Adipocyte (in vitro differentiated cells): ENCODE measurements at regions not wholly inside any gene's neighbourhood (a gene's known extent, or its start where the extent isn't known, plus 50 kb on each side); places are given as distances from the start of the nearest gene placed in this dataset.
"Not testable (repeated sequence)": the region's sequence is repeated elsewhere in the genome, so short reads cannot be mapped to it uniquely, and the experiment has no call there.

Source experiments
- DNase-seq: peaks from one replicate; pipeline ENCODE4 v3.0.0-alpha.2; 2015; ENCODE audit warnings: low read depth
- H3K27me3 ChIP-seq: replicated peaks from 2 replicates; pipeline ENCODE4 v1.7.0; 2013; ENCODE audit warnings: mild to moderate bottlenecking, low read length, moderate library complexity; ENCODE audit not compliant: control insufficient read depth, insufficient read depth
- H3K36me3 ChIP-seq: 2 replicates; pipeline ENCODE4 v1.7.0; 2013; ENCODE audit warnings: low read length, mild to moderate bottlenecking, moderate library complexity; ENCODE audit not compliant: control insufficient read depth, insufficient read depth, severe bottlenecking
- H3K4me1 ChIP-seq: 2 replicates; pipeline ENCODE4 v1.7.0; 2013; ENCODE audit warnings: mild to moderate bottlenecking, low read length, moderate library complexity; ENCODE audit not compliant: control insufficient read depth, insufficient read depth
- H3K4me3 ChIP-seq: 2 replicates; pipeline ENCODE4 v1.7.0; 2013; ENCODE audit warnings: mild to moderate bottlenecking, low read length, moderate library complexity
- H3K9ac ChIP-seq: 2 replicates; pipeline ENCODE4 v1.7.0; 2013; ENCODE audit warnings: mild to moderate bottlenecking, low read length, moderate library complexity
- H3K9me3 ChIP-seq: 2 replicates; pipeline ENCODE4 v1.7.0; 2013; ENCODE audit warnings: mild to moderate bottlenecking, low read length, moderate library complexity; ENCODE audit not compliant: control insufficient read depth

DNA sequence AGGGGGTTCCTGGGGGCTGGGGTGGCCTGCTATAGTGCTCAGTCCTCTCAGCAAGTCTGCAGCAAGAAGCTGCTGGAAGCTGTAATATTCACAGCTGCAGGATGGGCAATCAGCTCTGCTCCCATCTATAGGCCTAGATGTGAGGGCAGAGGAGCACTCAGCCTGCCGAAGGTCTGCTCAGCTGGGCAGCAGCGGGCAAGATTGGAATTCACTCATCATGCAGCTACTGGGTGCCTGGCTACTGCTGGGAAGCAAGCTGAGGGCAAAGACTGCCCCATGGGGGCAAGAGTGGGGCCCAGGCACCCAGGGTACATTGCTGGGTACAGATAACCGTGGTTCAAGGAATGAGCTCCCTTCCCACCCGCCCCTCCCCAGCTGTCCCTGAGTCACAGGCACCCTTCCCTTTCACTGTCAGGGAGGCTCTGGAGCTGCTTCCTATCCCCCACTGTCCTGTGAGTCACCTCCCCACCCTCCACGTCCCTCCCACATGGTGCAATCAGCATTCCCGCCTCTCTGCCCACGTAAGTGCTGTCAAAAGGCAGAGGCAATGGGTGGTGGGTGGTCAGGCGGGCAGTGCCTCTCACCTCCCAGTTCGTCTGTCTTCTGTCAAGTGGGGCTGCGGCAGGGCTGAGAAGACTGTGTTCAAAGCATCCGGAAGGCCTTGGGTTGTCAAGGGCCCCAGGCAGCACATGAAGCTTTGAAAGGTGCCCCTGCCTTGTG lies 169.2 kb downstream of the TRIM43 start:
- Histone ChIP-seq H3K36me3 (no peaks in the 10 kb centered on the region), H3K9ac (no peak overlapping the region), H3K9me3 (no peaks in the 10 kb centered on the region), H3K27me3 (no peaks in the 10 kb centered on the region), H3K4me3 (no peak overlapping the region), H3K4me1 (peaks cover 5% of the 10 kb centered on the region)
- DNase-seq: peak; percentile 67

DNA sequence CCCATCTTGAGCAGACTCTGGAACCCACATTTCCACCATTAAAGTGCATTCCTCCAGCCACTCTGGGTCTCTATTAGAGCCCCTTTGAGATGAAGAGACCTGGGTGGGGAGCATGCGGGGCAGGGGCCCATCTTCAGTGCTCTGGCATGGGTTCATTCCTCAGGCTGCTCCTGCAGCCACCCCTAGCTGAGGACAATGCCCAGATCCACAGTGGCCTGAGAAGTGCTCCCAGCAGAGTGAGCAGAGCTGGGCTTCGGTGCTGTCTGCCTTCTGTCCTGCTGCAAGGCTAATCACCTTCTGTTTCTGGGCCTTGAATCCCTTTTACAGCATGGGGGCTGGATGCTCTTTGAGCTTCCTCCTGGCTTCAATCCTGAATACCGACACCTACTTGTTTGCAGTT lies 169.8 kb downstream of the TRIM43 start:
- H3K36me3 ChIP-seq: no peaks in the 10 kb centered on the region
- no peaks in the 10 kb centered on the region for H3K9me3 ChIP-seq
- H3K4me1 ChIP-seq: peaks cover 5% of the 10 kb centered on the region
- H3K9ac ChIP-seq: no peak overlapping the region
- no peaks in the 10 kb centered on the region for H3K27me3 ChIP-seq
- DNase-seq: no peak
- no peak overlapping the region for H3K4me3 ChIP-seq

DNA sequence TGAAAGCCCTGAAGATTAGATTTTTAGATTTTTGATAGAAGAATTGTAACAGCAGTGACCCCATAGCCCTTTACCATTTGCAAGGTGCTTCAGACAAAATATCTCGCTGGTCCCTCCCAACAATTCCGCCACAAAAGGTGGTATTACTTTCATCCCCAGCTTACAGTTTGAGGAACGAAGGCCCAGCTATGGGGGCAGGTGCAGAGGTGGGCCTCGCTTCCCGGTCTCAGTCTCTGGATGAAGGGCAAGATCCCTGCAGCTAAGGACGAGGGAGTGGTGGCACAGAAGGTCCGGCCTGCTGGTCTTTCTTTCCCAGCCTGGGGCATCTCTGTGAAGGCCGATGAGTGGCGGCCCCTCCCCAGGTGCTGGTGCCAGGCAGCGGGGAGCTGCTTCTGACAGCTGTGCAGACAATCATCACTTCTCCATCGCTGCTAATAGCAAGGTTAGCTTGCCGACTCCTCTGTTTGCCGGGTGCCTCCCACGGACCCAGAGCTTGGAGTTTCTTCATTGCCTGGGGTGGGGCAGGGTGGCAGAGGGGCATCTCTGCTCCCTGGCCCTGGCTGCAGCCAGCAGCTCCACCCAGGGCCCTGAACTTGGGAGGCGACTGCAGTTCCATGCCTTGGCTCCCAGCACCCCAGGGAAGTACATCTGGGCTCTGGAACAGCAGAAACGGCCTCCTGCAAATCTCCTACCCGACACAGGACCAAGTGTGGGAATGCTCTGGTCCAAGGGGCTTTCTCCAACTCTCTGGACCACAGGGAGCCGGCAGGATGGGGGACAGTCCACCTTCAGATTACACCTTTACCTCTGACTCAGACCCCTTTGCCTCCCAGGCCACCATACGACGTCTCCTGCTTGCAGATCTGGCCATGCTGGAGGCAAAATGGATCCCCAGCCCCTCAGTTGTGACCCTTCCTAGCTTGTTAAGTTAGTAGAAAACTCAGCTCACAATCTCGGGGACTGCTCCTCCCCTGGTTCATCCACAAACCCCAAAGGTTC lies 170.5 kb downstream of the TRIM43 start:
- H3K36me3 ChIP-seq, H3K9ac ChIP-seq, H3K27me3 ChIP-seq, H3K4me3 ChIP-seq, H3K9me3 ChIP-seq, H3K4me1 ChIP-seq, DNase-seq: not testable (repeated sequence)

DNA sequence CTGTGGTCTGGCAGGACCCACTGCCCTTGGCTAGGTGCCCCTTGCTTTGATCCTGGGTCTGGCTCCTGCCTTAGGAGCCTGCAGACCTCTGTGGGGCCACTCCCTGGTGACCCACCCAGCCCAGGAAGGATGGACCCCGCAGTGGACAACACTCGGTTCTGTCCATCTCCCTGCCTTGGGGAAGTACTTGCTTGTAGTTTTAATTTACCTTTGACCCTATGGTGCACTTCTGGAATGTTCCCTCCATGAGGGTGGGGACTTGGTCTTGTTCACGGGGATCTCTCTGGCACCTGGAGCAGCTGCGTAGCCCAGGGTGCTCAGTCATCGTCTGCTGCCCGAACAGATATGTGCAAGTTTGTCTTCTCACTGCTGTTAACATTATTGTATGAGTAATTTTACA lies 171.3 kb downstream of the TRIM43 start:
- H3K4me1 ChIP-seq, H3K4me3 ChIP-seq, H3K9ac ChIP-seq, H3K36me3 ChIP-seq, H3K27me3 ChIP-seq, DNase-seq, H3K9me3 ChIP-seq: not testable (repeated sequence)

DNA sequence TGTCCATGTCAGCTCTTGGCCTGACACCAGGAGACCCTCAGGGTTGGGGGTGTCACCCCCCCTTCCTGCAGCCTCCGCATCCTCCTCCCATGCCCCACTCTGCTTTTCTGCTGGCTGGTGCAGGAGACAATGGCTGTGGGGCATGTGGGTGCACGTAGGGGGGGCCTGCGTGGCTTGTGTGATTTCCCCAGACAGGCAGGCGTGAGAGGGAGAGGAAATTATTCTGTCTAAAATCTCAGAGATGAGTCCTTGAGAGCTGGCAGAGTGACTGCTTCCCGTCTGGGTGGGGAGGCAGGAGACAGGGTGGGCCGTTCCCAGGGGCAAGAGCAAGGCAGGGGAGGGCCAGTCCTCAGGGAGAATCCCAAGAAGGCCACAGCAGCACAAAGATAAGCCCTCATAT lies 173.2 kb downstream of the TRIM43 start:
- not testable (repeated sequence) for DNase-seq, H3K9ac ChIP-seq, H3K36me3 ChIP-seq, H3K4me3 ChIP-seq, H3K4me1 ChIP-seq, H3K27me3 ChIP-seq, H3K9me3 ChIP-seq

DNA sequence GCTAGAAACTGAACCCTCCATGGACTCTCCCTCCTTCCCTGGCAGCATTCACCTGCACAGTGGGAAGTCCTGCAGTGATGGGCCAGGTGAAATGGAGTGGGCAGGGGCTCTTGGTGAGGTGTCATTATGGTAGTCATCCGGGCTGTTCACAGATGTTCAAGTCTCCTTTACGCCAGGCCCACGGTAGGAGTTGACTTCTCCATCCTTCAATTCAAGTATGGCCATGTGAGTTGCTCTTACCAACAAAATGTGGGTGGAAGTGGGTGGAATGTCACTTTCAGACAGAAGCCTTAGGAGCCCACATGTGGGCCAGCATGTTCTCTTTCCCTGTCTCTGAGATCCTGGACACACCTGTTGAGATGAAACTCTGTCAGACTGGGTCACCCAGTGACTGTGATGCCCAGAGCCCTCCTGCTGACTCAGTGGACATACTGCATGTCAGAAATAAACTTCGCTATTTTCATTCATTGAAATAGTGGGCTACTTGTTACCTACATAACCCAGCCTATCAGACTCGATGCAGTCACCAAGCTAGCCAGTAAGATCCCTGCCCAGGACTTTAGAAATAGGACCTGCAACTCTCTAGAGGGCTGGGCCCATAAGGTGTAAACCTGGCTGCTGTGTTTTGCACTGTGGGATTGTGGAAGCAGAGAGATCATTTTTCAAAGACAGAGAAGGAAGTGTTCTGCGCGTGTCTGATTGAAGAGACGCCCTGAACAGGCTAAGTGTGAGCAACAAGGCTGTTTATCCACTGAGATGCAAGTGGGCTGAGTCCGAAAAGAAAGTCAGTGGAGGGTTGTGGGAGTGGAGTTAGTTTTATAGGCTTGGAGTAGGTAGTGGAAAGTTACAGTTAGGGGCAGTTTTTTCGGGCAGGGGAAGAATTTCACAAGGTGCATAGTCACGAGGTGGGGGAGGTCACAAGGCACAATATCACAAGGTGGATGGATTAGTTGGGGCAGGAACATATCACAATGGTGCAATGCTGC lies 174.4 kb downstream of the TRIM43 start:
- H3K36me3 ChIP-seq, H3K9ac ChIP-seq, H3K9me3 ChIP-seq, H3K27me3 ChIP-seq, H3K4me3 ChIP-seq, DNase-seq, H3K4me1 ChIP-seq: not testable (repeated sequence)

DNA sequence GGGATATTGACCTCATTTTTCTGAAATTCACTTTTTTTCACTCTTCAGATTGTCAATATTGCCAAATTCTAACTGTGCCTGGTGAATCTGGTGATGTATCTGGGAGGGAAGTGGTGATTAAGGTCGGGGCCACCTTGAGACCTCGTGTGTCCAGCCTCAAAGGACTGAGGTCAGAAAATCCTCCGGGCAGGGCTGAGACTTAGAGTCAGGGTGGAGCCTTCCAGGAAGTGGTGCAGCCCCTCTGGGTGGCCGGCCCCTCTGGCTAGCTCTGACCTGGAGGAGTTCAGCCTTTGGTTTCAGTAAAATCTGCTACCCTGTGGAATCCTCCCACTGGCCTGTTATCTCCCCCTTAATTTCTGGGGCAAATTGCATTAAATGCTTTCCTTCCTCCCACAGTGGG lies 175.7 kb downstream of the TRIM43 start:
- not testable (repeated sequence) for H3K4me1 ChIP-seq, H3K27me3 ChIP-seq, H3K9me3 ChIP-seq, H3K9ac ChIP-seq, H3K4me3 ChIP-seq, H3K36me3 ChIP-seq, DNase-seq

DNA sequence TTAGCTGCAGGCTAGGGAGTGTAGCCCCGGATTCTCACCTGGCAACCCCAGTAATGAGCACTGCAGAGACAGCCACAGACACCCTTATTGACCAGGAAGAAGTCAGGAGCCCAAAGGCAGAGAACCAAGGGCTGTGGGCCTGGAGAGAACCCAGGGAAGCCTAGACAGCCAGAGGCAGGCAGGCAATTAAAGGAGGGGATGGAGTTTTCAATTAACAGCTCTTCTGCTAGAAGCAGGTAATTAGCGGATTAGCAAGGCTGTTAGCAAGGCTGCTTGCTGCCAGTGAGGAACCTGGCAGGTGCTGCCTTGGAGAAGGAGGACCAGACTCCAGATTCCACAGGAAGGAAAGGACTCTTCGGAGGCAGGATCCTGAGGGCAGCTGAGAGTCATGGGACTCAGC lies 176.1 kb downstream of the TRIM43 start:
- not testable (repeated sequence) for H3K9me3 ChIP-seq, H3K4me1 ChIP-seq, H3K9ac ChIP-seq, H3K27me3 ChIP-seq, H3K4me3 ChIP-seq, H3K36me3 ChIP-seq, DNase-seq

DNA sequence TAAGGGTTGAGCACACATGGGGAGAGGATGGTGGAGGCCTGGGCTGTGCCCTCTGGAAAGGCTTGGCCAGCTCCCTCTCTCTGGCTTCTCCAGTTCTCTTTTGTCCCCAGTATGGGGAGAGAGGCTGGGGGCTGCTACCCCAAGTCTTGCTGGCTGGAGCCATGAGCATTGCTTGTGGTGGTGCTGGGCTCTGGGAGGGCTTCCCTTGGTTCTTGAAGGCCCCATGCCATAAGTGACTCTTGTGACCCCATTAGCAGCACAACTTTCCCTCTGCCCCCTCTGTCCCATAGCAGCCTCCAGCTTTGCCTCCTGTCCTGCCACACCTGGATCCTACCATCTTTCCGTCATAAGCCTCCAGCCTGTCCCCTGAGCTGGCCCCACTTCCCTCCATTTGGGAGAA lies 177.5 kb downstream of the TRIM43 start:
- not testable (repeated sequence) for DNase-seq, H3K9ac ChIP-seq, H3K4me3 ChIP-seq, H3K36me3 ChIP-seq, H3K9me3 ChIP-seq, H3K27me3 ChIP-seq, H3K4me1 ChIP-seq

DNA sequence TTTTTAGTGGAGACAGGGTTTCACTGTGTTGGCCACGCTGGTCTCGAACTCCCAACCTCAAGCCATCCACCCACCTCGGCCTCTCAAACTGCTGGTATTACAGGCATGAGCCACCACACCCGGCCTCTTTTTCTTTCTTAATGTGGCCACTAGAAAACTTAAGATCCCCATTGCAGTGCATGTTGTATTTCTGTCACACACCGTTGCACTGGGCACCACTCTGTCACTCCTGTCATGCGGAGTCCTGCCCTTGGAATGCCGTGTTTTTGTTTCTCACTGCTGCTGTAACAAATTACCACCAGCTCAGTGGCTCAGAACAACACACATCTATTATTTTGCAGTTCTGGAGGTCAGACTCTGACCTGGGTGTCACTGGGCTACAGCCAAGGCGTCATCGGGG lies 178.9 kb downstream of the TRIM43 start:
- not testable (repeated sequence) for H3K9me3 ChIP-seq, H3K9ac ChIP-seq, H3K27me3 ChIP-seq, H3K36me3 ChIP-seq, H3K4me1 ChIP-seq, DNase-seq, H3K4me3 ChIP-seq
